H1 (cell line): ENCODE measurements at regions not wholly inside any gene's neighbourhood (a gene's known extent, or its start where the extent isn't known, plus 50 kb on each side); places are given as distances from the start of the nearest gene placed in this dataset.

Source experiments
- EZH2 ChIP-seq: fragments of 200-600 bp; sonication (generic); IDR thresholded peaks from 2 replicates; pipeline ENCODE4 v1.7.1; 2012; ENCODE audit warnings: low read depth, mild to moderate bottlenecking, moderate library complexity, low read length, inconsistent platforms; ENCODE audit not compliant: severe bottlenecking
- POLR2A ChIP-seq, 2 experiments: IDR thresholded peaks; 1 replicate in 1 of 2; 2 replicates in 1 of 2; pipeline ENCODE4 v1.6.1; 2011; ENCODE audit warnings: low read depth in 2 of 2, low read length in 2 of 2, mild to moderate bottlenecking in 2 of 2; ENCODE audit errors: control extremely low read depth in 1 of 2
- ZNF274 ChIP-seq: IDR thresholded peaks from 2 replicates; pipeline ENCODE4 v1.7.0; 2012; ENCODE audit warnings: low read length, borderline replicate concordance; ENCODE audit errors: extremely low read depth
- TF ChIP-seq, protein P1 (sequence below), 3 experiments: IDR thresholded peaks; 1 replicate in 2 of 3; 2 replicates in 1 of 3; pipeline versions ENCODE4 v1.5.1 to v1.6.1; 2011; ENCODE audit warnings: low read length in 3 of 3, mild to moderate bottlenecking in 3 of 3, inconsistent platforms in 2 of 3, low read depth in 1 of 3, moderate library complexity in 1 of 3; ENCODE audit not compliant: insufficient read depth in 1 of 3; ENCODE audit errors: control extremely low read depth in 1 of 3

DNA sequence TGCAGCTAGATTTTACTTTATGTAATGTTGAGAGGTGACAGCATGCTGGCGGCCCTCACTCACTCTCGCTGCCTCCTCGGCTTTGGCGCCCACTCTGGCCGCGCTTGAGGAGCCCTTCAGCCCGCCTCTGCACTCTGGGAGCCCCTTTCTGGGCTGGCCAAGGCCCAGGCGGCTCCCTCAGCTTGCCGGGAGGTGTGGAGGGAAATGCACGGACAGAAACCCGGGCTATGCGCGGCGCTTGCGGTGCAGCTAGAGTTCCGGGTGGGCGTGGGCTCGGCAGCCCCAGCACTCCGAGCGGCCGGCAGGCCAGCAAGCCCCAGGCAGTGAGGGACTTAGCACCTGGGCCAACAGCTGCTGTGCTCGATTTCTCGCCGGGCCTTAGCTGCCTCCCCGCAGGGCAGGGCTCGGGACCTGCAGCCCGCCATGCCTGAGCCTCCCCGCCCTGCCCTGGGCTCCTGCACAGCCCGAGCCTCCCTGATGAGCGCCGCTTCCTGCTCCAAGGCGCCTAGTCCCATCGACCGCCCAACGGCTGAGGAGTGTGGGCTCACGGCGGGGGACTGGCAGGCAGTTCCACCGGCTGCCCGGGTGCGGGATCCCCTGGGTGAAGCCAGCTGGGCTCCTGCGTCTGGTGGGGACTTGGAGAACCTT, 128.7 kb downstream of the GASK1B start:
- TF ChIP-seq POLR2A (IDR thresholded peaks at IDR 0.05; ENCODE audit: control extremely low read depth in 1 of 2, low read depth in 2 of 2, low read length in 2 of 2) (no peak), EZH2 (no peak), ZNF274 (no peak)
- TF ChIP-seq, protein P1, sequence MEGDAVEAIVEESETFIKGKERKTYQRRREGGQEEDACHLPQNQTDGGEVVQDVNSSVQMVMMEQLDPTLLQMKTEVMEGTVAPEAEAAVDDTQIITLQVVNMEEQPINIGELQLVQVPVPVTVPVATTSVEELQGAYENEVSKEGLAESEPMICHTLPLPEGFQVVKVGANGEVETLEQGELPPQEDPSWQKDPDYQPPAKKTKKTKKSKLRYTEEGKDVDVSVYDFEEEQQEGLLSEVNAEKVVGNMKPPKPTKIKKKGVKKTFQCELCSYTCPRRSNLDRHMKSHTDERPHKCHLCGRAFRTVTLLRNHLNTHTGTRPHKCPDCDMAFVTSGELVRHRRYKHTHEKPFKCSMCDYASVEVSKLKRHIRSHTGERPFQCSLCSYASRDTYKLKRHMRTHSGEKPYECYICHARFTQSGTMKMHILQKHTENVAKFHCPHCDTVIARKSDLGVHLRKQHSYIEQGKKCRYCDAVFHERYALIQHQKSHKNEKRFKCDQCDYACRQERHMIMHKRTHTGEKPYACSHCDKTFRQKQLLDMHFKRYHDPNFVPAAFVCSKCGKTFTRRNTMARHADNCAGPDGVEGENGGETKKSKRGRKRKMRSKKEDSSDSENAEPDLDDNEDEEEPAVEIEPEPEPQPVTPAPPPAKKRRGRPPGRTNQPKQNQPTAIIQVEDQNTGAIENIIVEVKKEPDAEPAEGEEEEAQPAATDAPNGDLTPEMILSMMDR (IDR thresholded peaks at IDR 0.05; ENCODE audit: control extremely low read depth in 1 of 3, insufficient read depth in 1 of 3, low read depth in 1 of 3, low read length in 3 of 3) = no peak
